ENCODE measurements at regions not wholly inside any gene's neighbourhood (a gene's known extent, or its start where the extent isn't known, plus 50 kb on each side); places are given as distances from the start of the nearest gene placed in this dataset.
"Not testable (repeated sequence)": the region's sequence is repeated elsewhere in the genome, so short reads cannot be mapped to it uniquely, and the experiment has no call there.

DNA sequence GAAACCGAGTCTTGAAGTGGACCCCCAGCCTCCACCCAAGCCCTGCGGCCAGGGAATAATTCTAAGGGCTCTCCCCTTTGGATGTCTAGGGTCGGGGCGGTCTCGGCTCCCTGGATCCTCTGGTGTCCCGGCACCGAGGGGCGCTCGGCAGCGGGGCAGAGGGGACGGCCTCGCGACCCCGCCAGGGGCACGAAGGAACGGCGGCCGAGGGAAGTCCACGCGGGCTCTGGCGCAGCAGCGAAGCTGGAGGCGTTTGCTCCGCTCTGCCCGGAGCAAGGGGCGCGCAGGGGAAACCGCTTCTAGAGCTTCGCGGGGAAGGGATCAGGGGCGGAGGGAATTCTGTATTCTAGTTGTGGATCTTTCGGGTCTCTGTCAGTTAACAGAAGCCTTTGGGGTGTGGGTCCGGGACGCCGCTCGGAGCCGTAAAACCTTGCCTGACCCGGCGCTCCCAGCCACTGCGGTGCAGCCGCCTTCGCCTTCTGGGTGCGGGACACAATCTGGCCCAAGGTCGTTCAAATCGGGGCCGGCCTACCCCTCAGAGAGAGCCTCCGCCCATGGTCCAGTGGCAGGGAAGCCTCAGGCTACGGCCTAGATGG lies 118.2 kb downstream of the KCNRG start:
- Mint-ChIP-seq H3K9me3 (no peaks in the 10 kb centered on the region), H3K27me3 (ENCODE audit: low read depth, poor library complexity) (peaks cover 87% of the 10 kb centered on the region), H3K4me3 (peak overlapping the region; percentile 76), H3K36me3 (ENCODE audit: low read depth) (no peaks in the 10 kb centered on the region), H3K4me1 (peaks cover 47% of the 10 kb centered on the region), H3K27ac (no peak overlapping the region)
- TF ChIP-seq, protein P1, sequence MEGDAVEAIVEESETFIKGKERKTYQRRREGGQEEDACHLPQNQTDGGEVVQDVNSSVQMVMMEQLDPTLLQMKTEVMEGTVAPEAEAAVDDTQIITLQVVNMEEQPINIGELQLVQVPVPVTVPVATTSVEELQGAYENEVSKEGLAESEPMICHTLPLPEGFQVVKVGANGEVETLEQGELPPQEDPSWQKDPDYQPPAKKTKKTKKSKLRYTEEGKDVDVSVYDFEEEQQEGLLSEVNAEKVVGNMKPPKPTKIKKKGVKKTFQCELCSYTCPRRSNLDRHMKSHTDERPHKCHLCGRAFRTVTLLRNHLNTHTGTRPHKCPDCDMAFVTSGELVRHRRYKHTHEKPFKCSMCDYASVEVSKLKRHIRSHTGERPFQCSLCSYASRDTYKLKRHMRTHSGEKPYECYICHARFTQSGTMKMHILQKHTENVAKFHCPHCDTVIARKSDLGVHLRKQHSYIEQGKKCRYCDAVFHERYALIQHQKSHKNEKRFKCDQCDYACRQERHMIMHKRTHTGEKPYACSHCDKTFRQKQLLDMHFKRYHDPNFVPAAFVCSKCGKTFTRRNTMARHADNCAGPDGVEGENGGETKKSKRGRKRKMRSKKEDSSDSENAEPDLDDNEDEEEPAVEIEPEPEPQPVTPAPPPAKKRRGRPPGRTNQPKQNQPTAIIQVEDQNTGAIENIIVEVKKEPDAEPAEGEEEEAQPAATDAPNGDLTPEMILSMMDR (IDR thresholded peaks at IDR 0.05), result no peak
- DNase-seq, result peak; percentile 39

DNA sequence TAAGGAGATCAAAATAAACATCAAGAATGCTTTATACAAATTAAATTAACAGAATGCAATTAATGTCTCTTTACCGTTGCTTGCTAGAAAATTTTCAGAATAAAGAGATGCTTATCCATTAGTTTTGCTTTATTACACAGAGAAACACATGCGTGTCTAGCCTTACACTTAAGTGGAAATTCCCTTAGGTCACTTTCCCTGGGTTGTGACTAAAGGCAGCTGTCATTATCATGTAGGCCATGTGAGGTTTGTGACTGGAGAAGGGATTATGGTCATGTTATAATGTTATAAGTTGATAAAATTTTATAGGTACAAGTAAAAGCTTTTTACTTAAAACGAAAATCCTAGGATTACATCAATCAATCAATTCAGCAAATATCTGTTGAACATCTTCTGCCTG lies 121.0 kb downstream of the KCNRG start:
- Mint-ChIP-seq H3K4me1 (peaks cover 39% of the 10 kb centered on the region), H3K27ac (no peak overlapping the region), H3K9me3 (no peaks in the 10 kb centered on the region), H3K4me3 (no peak overlapping the region), H3K36me3 (ENCODE audit: low read depth) (no peaks in the 10 kb centered on the region), H3K27me3 (ENCODE audit: low read depth, poor library complexity) (peaks cover 78% of the 10 kb centered on the region)
- TF ChIP-seq, protein P1 (IDR thresholded peaks at IDR 0.05), result no peak
- DNase-seq, result no peak

DNA sequence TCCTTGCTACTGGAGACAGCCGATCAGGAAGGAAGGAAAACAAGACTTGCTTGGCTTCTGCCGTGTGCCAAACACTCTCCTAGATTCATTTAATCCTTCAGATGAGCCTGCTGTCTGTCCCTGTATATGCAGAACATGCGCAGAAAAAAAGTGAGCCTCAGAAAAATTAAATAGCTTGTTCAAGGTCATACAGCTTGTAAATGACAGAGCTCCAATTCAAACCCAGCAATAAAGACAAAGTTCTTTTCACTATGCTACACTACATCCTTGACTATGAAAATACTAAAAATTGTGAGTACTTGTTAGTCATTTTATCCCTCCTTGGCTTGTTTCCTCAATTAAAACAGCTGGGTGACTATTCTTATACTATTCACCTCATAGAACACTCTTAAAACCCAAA lies 121.4 kb downstream of the KCNRG start:
- H3K9me3 Mint-ChIP-seq, result no peaks in the 10 kb centered on the region
- peaks cover 39% of the 10 kb centered on the region for H3K4me1 Mint-ChIP-seq
- TF ChIP-seq, protein P1 (IDR thresholded peaks at IDR 0.05), result no peak
- no peaks in the 10 kb centered on the region for H3K36me3 Mint-ChIP-seq (ENCODE audit: low read depth)
- H3K4me3 Mint-ChIP-seq, result no peak overlapping the region
- H3K27ac Mint-ChIP-seq, result no peak overlapping the region
- peaks cover 74% of the 10 kb centered on the region for H3K27me3 Mint-ChIP-seq (ENCODE audit: low read depth, poor library complexity)
- no peak for DNase-seq

DNA sequence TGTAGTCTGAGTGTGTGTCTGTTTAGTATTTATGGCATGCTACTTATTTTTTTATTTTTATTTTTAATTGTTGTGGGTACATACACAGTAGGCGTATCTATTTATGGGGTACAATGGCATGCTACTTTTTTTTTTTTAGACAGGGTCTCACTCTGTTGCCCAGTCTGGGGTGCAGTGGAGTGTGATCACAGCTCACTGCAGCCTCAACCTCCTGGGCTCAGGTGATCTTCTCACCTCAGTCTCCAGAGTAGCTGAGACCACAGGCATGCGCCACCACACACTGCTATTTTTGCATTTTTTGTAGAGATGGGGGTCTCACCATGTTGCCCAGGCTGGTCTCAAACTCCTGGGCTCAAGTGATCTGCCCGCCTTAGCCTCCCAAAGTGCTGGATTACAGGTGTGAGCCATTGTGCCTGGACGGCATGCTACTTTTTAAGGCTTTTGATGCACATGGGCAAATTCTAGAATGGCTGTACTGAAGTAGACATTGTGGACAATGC lies 124.2 kb downstream of the KCNRG start:
- H3K4me3 Mint-ChIP-seq; H3K27ac Mint-ChIP-seq; H3K36me3 Mint-ChIP-seq (ENCODE audit: low read depth); H3K9me3 Mint-ChIP-seq; DNase-seq: not testable (repeated sequence)
- Mint-ChIP-seq H3K27me3 (ENCODE audit: low read depth, poor library complexity) (peaks cover 46% of the 10 kb centered on the region), H3K4me1 (peaks cover 15% of the 10 kb centered on the region)

DNA sequence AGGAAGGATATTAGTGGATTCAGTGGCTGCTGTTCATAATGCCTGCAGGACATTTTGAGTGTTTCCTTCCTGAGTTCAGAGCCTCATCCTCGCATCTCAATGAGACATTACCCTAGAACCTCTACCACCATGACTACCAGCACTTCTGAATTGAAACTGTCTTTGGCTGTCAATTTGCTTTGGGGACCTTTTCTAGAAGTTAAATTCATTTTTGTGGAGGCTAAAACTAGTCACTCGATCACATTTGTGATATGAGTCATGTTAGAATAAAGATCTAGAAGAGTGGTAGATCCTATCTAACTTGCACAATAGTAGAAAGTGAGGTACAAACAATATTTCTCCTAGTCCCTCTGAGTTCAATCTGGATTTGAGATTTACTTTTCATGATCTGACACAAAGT lies 124.9 kb downstream of the KCNRG start:
- H3K27me3 Mint-ChIP-seq (ENCODE audit: low read depth, poor library complexity), result peaks cover 39% of the 10 kb centered on the region

DNA sequence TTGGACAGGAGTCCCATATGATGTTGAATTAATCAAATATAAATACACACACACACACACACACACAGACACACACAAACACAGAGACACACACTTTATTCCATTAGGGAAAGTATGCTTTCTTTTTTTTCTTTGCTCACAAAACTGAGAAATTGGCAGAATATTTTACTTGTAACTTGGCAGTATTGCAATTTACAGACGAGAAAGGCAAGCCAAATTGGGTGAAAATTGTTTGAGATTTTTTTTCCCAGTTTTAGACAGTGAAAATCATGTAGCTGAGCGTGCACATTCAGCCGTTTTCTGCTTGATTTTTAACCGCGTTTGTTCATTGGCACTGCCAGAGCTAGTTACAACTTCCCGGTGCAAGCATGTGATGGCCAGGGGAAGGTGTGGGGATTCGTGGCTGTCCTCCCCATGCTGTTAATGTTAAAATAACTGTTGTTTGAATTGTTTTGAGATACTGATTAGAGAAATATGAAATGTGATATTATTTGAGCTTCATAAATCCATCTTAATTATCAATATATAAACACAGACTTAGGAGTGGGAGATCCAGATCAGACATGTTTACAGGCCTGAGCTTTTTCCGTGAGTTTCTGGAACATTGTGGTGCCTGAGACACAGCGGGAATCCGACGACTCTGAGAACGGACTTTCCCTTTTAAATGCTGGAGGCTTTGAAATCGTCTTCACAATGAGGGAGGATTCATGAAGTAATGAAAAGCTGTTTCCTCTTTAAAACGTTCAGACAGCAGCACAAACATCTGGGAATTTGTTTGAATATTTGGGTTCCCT lies 125.5 kb downstream of the KCNRG start:
- peaks cover 15% of the 10 kb centered on the region for H3K4me1 Mint-ChIP-seq
- no peak overlapping the region for H3K4me3 Mint-ChIP-seq
- no peaks in the 10 kb centered on the region for H3K9me3 Mint-ChIP-seq
- H3K27ac Mint-ChIP-seq, result no peak overlapping the region
- no peaks in the 10 kb centered on the region for H3K36me3 Mint-ChIP-seq (ENCODE audit: low read depth)
- TF ChIP-seq, protein P1 (IDR thresholded peaks at IDR 0.05), result no peak
- H3K27me3 Mint-ChIP-seq (ENCODE audit: low read depth, poor library complexity), result peaks cover 33% of the 10 kb centered on the region
- no peak for DNase-seq

More for the DNA sequence above, 124.9 kb downstream of the KCNRG start:
- Mint-ChIP-seq H3K4me1 (peaks cover 15% of the 10 kb centered on the region), H3K36me3 (ENCODE audit: low read depth) (no peaks in the 10 kb centered on the region), H3K4me3 (no peak overlapping the region), H3K27ac (no peak overlapping the region), H3K9me3 (no peaks in the 10 kb centered on the region)
- no peak for DNase-seq
- TF ChIP-seq, protein P1 (IDR thresholded peaks at IDR 0.05), result no peak

Data from nephron progenitor cell (in vitro differentiated cells).